Left forelimb (tissue), 1 donor: ENCODE measurements at regions not wholly inside any gene's neighbourhood (a gene's known extent, or its start where the extent isn't known, plus 50 kb on each side); places are given as distances from the start of the nearest gene placed in this dataset.

ENCODE experiments used
- DNase-seq: peaks from one replicate; pipeline ENCODE4 v3.0.0-alpha.2; 2018; ENCODE audit warnings: low spot score

DNA sequence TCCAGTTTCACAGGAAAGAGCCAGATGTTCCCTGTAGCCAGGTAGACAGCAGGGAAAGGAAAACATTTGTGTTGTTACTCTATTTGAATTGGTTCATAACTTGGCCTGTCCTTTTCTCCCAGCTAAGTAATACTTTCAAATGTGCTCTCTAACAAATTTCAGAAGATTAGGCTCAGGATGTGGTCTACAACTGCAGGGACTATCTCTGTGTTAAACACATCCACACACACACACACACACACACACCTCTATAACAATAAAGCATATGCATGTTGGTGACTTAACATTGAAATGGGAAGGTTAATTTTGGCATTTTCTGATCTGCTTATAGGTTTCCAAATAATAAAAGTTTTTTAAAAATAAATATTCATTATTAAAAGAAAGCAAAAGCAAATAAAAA, 316.0 kb upstream of the ARGLU1 start:
- DNase-seq, result no peak

DNA sequence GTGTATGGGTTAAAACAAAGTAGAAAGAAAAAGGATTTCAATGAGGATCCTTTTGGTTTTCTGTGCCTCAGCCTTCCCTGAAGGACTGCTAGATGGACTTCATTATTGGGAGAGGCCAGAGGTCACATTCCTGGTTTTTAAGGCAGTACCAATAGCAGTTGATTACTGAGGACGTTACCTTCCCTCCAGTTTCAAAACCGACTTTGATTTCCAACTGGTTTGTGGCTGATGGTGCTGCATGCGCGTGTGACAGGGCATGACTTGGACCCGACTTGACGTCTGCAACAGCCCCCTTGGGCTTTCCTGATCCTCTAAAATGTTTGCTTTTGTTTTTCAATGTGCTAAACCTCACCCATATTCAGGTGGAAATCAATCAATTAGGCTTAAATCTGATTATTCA, 314.3 kb upstream of the ARGLU1 start:
- no peak for DNase-seq

- no peak for DNase-seq
Measured at GRCh38 chr13:106879806-106880205, 311.9 kb upstream of the ARGLU1 start.

GRCh38 chr13:106874323-106874722, 306.4 kb upstream of the ARGLU1 start:
- DNase-seq, result no peak

- DNase-seq, result no peak
Measured at GRCh38 chr13:106873810-106874209, 305.9 kb upstream of the ARGLU1 start.

GRCh38 chr13:106867249-106867648, 299.3 kb upstream of the ARGLU1 start:
- DNase-seq, result no peak

- DNase-seq, result no peak
Measured at GRCh38 chr13:106865716-106866440, 297.9 kb upstream of the ARGLU1 start.

- DNase-seq, result no peak
Measured at GRCh38 chr13:106859533-106859904, 291.6 kb upstream of the ARGLU1 start.

- DNase-seq, result no peak
Measured at GRCh38 chr13:106858903-106859532, 291.1 kb upstream of the ARGLU1 start.

- no peak for DNase-seq
Measured at GRCh38 chr13:106852436-106852835, 284.5 kb upstream of the ARGLU1 start.

DNA sequence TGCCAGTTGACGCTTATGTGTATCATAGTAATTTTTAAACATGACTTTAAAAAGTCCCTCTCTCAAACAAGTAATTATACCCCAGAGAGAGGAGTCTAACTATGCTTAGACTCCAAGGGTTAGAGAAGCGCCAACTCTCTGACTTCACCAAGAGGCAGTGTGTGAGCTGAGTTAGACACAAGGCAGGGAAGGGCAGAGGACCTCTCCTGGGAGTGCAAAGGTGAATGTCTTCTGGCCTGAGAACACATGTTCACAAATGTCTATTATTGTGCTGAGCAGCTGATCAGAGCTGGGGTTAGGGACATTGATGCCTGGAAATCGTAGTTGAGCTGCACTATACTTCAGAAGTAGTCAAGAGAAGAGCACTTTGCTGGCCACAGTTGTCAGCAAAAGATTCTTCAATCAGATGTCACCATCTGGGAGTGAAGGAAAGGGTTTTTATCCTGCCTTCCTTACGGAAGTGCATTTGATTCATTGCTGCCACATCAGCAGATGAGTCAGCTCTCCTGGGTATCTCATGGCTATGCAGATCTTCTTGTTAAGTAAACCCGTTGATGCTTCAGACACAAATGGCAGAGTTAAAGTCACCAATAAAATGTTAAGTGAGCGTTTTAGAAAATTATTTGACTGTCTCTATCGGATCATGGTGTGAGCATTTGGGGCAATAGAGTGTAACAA, 283.2 kb upstream of the ARGLU1 start:
- DNase-seq, result no peak

DNA sequence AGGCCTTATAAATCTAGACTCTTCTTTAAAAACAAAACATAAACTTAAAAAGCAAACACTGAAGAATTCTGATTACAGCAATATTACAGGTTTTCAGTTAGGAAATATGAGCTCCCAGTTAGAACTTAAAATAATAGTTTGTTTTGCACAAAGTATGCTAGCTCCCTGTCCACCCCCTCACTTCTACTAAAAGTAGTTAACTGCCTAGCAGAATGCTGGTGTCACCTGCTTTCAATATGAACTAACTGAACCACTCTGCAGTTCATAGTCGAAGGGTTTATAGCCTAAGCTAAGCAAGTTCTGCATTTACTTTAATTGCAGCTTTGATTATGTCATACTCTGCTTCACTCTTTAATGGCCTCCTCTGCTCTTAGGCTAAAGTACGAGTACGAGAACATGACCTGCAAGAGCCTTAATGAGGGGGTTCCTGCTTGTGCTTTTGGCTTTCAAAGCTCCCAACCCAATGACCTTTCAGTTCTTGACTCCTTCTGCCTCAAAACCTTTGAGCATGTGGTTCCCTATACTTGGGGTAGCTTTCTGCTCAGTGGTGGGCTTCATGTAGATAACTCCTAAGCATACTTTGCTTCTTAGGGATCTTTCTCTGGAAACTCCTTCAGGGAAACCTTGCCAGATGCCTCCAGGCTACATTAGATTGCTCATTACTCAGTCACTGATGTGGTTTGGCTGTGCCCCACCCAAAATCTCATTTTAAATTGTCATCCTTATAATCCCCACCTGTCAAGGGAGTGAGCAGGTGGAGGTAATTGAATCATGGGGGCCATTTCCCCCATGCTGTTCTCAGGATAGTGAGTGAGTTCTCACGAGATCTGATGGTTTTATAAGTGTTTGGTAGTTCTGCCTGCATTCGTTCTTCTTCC, 278.9 kb upstream of the ARGLU1 start:
- no peak for DNase-seq

- DNase-seq, result no peak
Measured at GRCh38 chr13:106836186-106836802, 268.4 kb upstream of the ARGLU1 start.

DNA sequence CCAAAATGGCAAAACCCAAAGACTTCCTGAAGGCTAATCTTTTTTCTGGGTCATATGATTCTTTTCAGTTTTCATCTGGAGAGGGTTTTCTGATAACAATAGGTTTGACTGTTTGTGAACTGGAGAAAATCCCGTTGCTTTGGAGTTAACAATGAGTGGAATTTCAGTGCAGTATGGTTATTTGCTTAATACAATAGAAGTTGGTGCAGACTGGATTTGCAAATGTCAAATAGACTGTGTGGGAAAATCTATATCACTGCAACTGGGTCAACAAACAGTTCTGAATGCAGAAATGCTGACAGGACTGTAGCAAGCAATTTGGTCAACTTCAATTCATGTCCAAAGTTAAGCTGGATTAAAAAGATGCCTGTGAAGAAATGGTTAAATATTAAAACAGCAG, 267.5 kb upstream of the ARGLU1 start:
- no peak for DNase-seq

DNA sequence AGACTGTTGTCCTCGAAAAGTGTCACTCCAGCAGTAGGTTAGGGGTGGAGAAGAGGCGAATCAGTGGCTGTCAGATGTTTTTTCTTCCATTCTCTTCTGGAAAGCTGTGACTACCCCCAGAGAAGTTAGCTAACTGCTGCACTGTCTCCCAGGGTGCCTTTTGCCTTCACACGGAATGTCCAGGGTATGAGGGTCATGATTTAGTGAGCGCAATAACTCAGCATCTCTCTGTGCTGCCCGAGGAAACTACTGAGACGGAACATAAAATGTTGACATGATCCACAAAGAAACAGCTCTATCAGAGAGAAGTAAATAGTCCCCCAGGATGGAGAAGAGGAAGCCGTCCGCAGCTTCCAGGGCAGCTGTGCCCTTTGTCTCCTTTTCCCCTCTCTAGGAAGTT, 254.0 kb upstream of the ARGLU1 start:
- DNase-seq, result no peak

DNA sequence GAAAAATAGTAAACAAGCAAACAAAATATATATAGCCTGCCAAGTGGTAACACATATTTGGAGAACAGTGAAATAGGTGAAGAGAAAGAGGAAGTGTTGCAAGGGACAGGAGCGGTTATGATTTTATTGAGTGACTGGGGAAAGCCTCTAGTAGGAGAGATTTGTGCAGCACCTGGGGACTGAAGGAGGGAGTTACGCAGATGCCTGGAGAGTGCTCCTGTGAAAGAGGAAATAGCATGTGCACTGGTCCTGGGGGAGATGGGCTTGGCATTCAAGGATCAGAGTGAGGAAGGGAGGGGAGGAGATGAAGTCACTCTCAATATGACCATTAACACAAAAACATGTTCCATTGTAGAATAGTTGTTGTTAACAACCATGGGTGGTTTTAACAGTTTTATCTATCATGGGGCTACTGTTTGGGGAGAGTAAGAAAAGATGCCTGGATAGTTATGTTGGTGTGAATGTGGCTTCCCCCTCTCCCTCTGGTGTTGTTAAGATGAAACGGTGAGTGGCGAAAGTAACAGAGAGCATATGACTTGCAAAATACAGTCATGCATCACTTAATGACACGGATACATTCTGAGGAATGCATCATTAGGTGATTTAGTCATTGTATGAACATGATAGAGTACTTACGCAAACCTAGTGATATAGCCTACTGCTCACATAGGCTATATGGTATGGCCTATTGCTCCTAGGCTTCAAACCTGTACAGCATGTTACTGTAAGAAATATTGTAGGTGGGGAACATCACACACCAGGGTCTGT, 251.7 kb upstream of the ARGLU1 start:
- DNase-seq, result no peak

DNA sequence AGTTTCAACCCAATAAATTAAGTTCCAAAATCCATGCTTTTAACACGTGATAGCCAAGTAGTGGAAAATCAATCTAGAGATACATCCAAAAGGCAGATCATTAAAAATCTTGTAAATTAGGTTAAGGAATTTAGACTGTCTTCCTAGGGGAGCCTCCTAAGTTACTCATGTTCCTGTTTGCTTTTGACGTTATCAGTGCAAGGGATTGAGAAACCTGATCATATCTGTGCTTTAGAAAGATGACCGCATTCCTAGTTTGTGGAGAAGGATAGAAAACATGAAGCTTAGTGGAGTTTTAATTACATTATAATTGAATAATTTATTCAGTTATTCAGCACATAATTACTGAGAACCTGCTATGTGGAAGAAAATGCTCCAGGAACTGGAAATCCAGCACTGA, 251.0 kb upstream of the ARGLU1 start:
- no peak for DNase-seq

DNA sequence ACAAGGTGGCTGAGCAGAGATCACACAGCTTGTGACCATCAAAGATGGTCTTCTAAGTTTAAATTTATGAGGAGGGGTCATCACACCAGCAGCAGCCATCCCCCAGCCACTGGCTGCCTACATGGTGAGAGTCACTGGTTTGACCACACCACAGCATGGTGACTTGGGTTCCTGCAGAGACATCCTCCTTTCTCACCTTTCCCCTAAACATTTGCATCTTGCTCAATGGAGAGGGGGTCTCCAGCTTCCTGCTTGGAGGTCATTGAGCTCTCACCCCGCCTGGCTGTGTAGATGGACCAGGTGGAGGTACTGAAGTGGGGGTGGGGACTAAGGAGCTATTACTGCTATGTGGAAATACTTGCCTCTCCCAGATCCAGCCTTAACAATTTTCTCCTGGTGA, 247.6 kb upstream of the ARGLU1 start:
- no peak for DNase-seq

- DNase-seq, result no peak
Measured at GRCh38 chr13:106814463-106814862, 246.5 kb upstream of the ARGLU1 start.

DNA sequence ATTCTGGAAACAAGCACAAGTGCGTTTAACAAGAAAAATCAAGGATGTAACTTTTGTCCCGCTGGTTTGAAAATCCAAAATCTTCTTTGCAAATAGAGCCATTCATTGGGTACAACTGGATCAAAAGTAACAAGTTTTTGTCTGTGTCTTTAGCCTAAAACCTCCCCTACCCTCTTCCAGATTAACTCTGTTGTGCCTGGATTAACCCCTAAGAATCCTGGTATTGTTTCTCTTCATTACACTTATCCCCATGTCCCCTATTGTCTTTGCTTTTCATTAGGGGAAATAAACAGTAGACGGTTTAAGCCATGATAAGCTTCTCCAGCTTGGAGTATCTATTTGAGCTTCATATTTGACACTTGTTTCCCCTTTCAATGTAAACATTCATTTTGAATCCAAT, 242.1 kb upstream of the ARGLU1 start:
- DNase-seq, result no peak

DNA sequence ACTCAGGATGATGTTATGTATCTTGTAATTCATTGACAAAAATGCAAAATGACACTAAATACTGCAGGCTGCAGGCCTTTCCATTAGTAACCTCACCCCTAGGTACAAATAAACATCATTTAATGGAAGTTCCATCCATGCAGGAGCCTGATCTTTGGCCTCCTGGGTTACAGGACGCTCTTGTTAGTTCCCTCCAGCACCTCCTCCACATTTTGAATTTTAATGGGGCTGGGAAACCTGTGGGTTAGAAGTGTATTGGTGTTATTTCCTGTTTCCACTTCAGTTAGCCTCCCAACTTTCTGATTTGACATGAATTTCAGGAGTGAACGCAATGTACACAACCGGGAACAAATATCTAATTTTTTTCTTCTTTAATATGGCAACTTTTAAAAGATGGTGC, 237.1 kb upstream of the ARGLU1 start:
- no peak for DNase-seq
